CD4-positive, alpha-beta T cell treated with Interleukin-4 for 1 hour (primary cell): ENCODE measurements at regions not wholly inside any gene's neighbourhood (a gene's known extent, or its start where the extent isn't known, plus 50 kb on each side); places are given as distances from the start of the nearest gene placed in this dataset.

ENCODE experiments used
- DNase-seq, 2 donors: peaks; one replicate each; pipeline ENCODE4 v3.0.0-alpha.2; 2020 to 2022

DNA sequence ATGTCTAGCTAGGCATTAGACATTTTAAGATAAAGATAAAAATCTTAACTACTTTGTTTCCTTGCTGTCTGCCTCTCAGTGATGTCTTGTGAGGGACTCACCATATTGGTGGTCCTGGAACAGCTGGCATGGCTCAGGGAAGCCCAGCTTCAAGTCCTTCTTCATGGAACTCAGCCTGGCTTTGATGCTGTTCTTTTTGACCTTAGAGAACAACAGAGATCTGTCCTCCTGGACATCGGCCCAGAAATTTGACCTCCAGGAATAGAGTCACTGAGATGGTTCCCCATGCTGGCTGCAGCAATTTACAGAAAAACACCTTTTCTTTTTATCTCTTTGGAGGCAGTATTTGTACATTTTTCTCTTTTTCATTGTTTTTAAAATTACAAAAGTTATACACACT, 235.5 kb upstream of the WWC1 start:
- DNase-seq: no peak

DNA sequence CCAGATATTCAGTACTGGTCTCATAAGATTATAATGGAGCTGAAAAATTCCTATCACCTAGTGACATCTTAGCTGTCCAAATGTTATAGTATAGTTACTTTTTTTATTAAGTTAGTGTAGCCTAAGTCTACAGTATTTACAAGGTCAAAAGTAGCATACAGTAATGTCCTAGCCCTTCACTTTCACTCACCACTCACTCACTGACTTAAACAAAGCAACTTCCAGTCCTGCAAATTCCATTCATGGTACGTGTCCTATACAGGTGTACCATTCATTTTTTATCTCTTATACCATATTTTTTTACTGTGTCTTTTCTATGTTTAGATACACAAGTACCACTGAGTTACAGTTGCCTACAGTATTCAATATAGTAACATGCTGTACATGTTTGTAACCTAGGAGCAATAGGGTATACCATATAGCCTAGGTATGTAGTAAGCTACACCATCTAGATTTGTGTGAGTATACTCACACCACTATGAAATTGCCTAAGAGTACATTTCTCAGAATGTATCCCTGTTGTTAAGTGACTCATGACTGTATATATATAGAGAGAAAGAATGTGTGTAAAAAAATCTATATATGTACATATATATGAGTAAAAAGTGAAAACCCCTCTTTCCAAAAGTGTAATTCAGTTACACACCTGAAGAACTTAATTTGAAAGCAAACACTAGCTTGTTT, 234.8 kb upstream of the WWC1 start:
- DNase-seq: no peak

DNA sequence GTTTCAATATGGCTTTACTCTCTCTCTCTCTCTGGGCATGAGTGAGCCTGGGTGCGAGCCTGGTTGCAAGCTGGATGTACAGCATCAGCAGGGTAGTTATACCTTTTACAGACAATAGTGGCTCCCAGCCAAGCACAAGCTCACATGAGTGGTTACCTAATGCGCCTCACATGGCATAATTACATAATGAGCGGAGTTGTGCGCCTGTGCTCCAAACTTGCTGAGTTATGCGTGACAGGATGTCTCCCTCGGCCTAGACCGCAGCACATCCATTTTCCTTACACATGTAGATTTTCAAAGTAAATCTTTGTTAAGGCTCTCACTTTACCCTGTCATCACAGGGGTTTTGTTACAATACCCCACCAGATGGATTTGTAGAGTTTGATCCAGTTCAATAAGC, 233.5 kb upstream of the WWC1 start:
- DNase-seq: no peak

DNA sequence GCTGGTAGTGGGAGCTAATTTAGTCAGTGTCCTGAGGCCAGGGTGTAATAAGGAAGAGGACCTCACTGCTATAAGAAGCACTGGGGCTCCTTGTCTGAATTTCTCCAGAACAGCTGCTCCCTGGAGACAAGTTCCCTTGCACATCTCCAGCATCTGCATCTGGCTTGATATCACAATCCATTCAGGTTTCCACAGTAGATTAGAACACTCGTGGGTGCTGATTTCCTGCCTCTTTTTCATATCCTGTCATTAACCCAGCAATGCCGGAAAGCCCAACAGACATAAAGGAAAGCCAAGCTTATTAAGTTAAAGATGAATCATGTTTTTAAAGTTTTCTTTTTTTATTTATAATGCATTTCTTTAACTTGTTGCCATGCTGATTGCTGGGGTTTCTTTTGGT, 232.3 kb upstream of the WWC1 start:
- no peak for DNase-seq

DNA sequence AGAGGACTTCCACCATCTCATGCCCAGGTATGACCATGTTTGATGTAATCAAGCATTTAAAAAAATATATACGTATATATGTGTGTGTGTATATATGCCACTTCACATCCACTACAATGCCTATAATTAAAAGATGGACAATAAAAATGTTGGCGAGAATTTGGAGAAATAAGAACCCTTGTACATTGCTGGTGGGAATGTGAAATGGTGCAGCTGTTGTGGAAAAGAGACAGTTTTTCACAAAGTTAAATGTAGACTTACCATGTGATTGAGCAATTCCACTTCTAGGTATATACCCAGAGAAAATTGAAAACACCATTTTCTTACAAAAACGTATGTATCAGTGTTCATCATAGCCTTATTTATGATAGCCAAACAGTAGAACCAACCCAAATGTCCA, 229.2 kb upstream of the WWC1 start:
- no peak for DNase-seq

DNA sequence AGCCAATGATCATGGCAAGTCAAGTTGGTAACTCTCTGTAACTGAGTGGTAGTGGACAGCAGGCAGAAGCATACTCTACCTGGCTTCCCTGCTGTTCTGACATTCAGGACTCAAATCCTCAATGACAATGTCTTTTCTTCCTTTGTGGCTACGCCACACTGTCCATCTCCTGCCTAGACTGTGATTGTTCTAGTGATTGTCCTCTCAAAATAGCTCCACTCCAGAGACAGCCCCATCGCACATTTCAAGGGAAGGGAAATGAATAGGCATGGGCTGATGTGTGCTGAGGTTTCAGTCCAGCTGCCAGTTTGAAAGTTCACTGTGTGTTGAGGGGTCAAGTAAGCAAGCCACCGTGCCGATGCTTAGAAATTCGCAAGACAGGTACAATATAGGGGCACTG, 227.0 kb upstream of the WWC1 start:
- no peak for DNase-seq

DNA sequence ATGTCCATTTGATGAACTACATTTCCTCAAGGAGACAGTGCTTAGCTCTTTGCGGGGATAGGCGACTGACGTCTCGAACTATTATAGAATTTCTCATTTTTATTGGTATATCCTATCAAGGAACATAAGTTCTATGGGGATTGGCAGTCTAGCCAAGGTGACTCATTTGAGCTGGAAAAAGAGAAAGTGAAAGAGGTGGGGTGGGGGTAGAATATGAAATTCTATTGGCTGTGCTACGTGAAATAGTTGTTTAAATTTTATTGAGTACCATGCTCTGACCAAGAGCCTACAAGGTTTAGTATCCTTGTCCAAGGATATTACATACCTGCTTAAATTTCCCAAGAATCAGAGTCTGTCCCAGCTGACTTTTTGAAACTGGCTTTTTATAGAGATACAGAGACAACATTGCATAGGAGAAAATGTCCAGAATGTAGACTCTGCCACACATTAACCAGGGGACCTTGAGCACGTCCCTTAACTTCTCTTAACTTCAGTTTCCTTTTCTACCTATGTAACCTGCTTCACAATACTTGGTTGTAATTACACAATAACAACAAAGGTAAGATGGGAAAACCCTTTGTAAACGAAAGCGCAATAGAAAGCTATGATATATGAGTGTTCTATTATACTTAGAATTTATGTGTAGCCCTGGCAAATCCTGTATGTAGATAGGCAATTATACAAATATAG, 226.4 kb upstream of the WWC1 start:
- DNase-seq: no peak

DNA sequence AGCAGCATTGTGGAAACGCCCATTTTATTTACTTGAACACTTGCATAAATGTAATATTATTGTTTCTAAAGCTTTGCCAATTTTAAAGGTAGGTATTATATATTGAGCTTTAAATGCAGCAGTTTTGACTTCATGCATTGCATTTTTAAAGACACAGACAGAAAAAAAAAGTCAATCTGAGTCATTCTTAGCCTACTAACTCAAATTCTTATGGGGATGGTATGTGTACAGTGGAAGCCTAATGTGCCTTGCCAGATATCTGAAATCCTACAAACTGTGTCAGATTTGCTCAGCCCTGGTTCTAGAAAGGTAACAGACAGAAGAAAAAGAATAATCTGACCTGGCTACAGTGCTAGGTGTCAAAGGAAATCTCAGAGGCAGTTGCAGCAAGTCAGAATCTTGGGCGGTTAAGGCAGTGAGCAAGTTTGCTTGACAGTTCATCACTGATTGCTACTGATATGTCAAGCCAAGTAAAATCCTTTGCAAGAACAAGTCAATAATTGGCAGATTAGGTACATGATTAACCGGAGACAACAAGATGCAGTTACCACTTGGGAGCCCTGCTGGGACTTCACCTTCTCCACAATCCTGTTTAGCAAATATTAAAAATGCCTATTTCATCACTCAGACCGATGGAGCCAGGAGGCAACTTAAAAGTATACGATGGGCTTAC, 224.8 kb upstream of the WWC1 start:
- DNase-seq: no peak

DNA sequence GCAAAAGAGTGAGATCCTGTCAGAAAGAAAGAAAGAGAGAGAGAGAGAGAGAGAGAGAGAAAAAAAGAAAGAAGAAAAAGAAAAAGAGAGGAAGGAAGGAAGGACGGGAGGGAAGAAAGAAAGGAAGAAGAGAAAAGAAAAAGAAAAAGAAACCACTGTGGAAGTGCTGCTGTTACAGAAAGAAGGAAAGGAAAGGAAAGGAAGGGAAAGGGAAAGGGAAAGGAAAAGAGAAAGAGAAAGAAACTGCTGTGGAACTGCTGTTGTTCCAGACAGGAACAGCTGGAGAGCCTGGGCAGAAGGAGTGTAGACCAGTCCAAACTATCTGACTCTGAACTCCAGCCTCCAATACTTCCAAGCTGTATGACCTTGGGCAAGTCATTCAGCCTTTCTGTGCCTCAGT, 220.7 kb upstream of the WWC1 start:
- no peak for DNase-seq

DNA sequence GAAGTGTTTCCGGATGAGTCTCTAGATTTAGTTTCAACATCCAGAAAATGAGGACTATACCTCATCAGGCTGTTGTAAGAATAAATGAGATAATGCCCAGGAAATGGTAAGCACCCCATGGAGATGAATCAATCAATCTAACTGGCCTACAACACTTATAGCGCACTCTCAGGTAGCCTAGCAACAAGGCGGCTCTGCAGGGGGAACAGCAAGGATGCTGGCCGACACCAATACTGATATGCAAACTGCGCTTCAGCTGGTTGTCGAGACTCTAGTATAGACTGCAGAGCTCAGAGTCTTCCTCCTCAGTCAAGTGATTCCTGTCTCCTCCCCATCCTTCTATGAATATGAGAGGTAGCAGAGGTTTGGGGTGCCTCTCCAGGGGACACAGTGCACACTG, 218.8 kb upstream of the WWC1 start:
- no peak for DNase-seq

DNA sequence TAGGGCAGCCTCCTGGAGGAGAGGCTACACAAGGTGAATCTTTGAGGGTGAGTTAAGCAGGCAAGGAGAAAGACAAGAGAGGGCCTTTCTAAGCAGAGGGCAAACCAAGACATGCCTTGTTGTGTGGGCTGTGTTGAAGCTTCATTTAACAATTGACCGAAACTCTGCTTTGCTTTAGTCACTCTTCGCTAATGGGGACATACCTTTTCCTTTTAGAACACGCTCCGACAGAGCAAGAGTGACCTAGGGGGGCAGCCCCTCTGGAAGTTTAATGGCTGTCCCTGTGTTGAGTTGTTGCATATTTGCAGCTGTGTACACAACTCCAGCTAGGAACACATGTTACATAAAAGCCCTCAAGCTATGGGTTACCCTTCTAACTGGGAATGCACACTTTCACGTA, 218.1 kb upstream of the WWC1 start:
- DNase-seq: no peak

DNA sequence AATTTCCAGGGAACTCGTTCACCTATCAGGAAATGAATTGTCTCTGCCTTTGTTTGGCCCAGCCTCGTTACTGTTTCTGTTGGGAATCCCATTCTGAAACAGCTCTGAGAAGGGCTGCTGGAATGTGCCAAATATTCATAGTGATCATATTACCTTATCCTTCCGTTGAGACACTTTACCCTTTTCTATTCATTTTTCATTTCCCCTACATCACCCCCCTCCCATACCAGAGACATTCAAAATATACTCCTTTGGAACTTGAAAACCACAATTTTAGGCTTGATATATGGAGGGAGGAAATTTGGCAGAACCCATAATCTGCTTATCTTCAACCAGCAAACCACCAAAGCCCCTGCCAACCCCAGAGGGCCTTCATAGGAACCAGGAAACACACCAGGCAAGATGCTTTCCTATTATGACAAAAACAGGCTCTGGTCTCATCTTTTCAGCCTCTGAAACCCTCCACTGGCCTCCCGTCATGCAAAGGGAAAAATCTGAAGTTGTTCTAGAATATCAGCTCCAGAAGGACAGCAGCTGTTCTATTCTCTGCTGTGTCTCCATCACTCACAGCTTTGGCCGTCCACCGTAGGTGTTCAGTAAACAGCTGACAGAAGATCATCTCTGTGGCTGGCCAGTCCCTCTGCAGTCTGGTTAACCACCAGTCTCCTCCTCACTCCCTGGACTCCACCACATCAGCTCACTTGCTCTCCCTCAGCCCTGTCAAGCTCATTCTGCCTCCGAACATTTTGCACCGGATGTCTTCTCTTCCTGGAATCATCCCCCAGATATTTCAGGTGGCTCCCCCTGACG, 217.2 kb upstream of the WWC1 start:
- no peak for DNase-seq

DNA sequence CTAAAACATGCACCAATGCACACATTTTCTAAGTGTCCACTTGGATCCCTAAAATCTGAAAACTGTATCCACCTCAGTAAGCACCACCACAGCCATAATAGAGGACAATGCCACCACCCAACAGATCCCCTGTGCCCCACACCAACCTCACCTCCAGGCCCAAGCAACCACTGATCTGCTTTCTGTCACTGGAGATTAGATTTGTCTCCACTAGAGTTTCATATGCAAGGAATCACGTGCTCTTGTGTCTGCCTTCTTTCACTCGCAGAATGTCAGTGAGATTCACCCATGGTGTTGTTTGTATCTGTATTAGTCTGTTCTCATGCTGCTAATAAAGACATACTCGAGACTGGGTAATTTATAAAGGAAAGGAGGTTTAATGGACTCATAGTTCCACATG, 216.1 kb upstream of the WWC1 start:
- DNase-seq: no peak

DNA sequence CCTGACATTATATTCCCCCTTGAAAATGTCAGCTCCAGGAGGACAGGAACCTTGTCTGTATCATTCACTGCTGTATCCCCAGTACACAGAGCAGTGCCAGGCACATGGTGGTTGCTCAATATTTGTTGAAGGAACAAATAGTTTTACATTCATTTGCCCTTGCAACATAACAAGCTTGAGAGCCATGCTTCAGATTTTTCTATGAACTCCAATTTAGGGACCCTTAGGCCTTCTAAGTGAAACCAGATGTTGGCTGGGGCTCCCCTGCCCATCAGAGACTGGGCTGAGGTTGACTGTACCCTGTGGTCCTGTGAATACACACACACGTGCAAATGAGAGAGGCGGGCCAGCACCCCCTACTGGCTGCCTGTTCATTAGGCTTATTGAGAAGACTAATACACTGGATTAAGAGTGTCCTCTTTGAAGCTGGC, 214.9 kb upstream of the WWC1 start:
- DNase-seq: no peak

DNA sequence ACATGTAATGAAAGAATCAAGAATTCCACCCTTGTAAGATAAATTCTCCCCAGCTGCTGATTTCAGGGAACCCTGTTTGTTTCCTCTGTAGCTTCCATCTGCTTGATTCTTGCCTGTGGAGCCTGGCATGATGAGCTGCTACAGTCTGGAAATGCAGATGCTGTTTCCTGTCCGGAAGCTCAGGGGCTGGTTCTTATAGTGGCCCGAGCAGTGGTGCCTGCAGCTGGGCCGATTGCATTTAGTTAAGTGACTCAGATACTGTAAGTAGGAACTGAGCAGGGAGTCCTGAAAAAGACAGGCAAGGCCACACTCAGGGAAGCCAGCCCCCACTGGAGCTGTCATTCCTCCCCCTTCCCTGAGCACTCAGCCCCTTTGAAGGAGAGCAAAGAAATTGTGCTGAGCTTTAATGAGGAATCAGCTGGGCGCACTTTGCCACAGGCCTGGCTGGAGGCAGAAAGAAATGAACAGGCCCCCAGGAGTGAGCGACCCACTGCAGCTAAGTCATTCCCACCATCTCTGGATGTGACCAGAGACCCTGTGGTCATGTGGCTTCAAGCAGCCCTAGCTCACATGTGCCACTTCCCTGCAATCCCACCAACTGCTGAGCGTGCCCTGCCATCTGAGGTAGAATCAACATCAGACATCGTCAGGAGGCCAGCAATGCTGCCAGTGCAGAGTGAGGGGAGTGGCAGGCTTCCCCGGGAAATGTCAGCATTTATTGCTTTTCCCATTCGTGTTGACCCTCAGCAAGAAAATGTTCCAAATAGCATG, 206.0 kb upstream of the WWC1 start:
- no peak for DNase-seq

DNA sequence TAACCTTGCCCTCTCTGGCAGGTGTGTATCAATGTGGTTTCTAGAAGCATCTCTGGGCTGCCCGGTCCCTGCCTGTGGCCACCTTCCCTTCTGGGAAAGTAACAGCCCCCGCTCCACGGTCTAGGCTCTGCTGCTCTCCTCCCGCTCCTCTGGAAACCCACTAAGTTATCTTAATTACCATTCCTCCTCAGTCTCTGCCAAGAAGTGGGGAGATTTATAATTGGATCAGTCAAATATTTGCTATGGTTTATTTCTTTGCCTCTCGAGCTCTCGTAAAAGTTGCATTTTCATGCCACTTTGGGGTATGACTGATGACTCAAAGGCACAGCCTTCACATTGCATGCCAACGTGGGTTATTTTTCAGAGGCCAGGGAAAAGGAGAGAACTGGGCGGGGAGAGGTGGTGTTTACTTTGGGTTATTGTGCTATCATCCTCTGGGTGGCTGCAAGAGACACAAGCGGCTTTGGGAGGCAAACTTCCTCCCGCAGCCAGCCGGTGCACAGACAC, 205.3 kb upstream of the WWC1 start:
- no peak for DNase-seq

DNA sequence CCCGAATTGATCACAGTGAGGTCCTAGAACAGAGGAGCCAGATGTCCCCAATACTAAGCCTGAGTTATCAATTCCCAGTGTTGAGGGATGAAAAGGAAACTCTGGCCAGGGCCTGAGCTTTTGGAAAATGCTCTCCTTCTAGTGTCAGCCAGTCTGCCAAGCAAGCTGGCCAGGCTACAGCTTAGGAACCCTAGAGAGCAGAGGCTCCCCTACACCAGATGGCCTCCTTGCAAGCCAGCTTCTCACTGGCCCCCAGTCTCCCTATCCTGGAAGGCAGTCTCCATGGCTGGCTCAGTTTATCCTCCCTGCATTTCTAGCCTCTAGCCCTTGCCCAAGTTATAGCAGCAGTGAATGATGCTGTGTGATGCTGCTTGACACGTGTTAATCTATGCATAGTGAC, 204.7 kb upstream of the WWC1 start:
- DNase-seq: no peak

DNA sequence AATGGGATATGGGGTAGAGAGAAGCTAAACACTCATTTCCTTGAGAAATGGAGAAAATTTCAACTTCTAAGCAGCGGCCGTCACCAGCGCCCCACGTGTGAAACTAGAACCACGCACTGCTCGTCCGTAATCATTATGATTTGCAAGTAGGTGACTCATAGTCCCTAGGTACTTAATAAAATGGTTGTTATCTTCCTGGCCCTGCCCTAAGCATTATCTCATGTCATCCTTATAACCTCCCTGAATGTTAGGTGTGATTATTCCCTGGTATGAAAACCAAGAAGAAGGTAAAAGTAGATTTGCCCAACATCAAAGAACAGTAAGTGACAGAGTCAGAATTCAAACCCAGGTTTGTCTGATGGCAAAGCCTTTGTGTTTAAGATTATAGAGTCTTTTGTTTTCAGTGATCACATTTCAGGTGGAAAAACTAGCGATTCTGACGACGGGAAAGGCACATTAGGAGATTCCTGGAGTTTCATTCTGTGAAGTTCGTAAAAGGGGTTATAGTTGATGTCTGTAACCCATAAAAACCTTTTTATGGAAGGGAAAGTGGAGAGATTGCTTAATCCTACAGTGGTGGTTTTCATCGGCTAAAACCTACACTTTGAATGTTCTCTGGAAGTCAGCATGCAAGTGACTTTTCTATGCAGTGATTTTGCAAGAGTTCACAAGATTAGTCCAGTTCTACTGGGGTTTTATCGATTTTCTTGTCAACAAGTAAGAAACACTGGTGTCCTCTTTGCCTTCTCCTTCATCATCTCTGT, 202.9 kb upstream of the WWC1 start:
- DNase-seq: no peak

DNA sequence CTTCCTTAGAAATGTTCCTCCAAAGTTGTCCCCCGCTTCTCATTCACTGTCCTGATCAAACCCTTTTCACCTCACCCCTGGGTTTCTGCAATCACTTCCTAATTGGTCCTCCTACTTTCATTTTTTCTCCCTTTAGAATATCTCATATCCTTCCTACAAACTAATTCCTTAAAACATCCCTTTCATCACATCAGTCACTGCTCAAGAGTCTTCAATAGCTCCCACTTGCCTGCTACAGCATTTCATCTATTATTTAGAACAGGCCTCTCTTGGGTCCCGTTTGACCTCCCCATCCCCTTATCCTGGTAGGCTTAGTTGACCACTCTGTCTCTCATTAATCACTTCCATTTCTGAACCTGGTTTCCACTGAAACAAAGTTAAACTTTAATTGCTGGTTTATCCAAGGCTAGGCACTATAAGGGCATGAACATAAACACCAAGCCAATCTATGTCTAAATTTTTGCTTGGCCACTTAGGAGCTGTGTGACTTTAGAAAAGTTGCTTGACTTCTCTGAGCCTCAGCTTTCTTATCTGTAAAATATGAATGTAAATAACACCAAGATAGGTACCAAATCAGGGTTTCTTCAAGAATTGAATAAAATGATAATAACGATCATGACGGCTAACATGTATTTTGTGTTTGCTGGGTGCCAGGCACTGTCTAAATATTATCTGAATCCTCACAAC, 202.1 kb upstream of the WWC1 start:
- DNase-seq: no peak

DNA sequence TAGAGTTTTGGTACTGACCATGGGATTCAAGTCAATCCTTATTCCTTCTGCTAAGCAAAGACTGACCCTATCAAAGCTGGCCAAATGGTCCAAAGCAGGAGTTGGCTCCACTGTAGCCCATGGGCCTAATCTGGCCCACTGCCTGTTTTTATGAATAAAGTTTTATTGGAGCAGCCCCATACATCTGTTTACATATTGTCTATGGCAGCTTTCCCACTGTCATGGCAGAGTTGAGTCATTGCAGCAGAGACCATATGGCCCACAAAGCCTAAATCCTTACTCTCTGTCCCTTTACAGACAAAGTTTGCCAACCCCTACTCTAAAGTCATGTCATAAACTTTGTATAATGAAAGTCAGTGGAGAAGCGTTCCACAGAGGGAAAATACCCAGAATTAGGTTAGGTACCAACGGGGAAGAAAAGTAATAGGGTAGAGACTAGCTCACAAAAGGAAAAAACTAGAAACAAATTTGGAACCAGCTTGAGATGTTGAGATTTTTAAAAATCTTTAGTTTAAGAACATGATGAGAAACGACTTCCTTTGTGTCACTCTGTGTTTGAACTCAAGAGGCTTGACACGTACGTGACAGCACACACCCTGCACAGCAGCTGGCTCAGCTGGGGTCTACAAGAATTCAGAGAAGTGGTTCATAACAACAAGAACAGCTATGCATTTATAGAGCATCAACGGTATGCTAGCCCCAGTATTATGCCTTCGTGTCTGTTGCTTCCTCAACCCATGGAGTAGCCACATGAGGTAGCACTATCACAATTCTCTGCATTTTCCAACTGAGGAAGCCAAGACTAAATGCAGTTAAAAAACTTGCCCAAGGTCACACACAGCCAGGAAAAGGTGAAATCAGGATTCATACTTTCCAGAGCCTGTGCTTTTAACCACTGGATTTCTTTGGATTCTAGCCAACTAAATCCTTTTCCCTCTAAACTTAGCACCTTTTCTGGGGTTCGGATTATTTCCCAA, 198.9 kb upstream of the WWC1 start:
- no peak for DNase-seq
